ENCODE measurements at regions not wholly inside any gene's neighbourhood (a gene's known extent, or its start where the extent isn't known, plus 50 kb on each side); places are given as distances from the start of the nearest gene placed in this dataset.
"Not testable (repeated sequence)": the region's sequence is repeated elsewhere in the genome, so short reads cannot be mapped to it uniquely, and the experiment has no call there.

- no peak for DNase-seq
Observed at GRCh38 chr2:134041877-134042276, 212.0 kb upstream of the MGAT5 start.

- not testable (repeated sequence) for DNase-seq
Observed at GRCh38 chr2:134043028-134043427, 210.8 kb upstream of the MGAT5 start.

DNA sequence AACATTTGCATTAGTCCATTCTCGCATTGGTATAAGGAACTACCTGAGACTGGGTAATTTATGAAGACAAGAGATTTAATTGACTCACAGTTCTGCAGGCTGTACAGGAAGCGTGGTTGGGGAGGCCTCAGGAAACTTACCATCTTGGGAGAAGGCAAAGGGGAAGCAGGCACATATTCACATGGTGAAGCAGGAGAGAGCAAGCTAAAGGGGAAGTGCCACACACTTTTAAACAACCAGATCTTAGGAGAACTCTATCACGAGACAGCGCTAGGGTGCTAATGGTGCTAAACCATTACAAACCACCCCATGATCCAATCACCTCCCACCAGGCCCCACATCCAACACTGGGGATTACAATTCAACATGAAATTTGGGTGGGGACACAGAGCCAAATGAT lies 201.7 kb upstream of the MGAT5 start:
- no peak for DNase-seq

DNA sequence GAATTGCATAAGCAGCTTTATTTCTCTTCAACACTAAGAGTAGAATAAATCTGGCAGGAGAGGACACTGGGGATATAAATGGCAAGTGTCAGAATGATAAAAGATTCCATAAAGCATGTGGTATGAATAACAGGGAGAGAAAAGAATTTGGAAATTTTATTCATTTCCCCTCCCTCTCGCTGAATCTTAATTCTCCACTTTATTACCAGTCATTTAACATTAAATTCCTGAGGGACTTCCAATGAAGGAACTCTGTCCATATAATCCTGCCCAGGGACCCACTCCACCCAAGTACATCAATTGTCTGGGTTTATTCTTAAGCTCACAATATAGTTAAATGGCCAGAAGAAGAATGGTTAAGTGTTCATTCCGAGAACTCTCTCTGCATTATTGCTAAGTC lies 197.7 kb upstream of the MGAT5 start:
- no peak for DNase-seq

- not testable (repeated sequence) for DNase-seq
Observed at GRCh38 chr2:134061066-134061465, 192.8 kb upstream of the MGAT5 start.

DNA sequence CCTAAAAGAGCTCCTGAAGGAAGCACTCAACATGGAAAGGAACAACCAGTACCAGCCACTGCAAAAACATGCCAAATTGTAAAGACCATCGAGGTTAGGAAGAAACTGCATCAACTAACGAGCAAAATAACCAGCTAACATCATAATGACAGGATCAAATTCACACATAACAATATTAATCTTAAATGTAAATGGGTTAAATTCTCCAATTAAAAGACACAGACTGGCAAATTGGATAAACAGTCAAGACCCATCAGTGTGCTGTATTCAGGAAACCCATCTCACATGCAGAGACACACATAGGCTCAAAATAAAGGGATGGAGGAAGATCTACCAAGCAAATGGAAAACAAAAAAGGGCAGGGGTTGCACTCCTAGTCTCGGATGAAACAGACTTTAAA lies 191.6 kb upstream of the MGAT5 start:
- DNase-seq: not testable (repeated sequence)

- not testable (repeated sequence) for DNase-seq
Observed at GRCh38 chr2:134063916-134064315, 190.0 kb upstream of the MGAT5 start.

GRCh38 chr2:134070281-134070741 lies 183.6 kb upstream of the MGAT5 start:
- no peak for DNase-seq

- DNase-seq: no peak
Observed at GRCh38 chr2:134072341-134072740, 181.5 kb upstream of the MGAT5 start.

DNA sequence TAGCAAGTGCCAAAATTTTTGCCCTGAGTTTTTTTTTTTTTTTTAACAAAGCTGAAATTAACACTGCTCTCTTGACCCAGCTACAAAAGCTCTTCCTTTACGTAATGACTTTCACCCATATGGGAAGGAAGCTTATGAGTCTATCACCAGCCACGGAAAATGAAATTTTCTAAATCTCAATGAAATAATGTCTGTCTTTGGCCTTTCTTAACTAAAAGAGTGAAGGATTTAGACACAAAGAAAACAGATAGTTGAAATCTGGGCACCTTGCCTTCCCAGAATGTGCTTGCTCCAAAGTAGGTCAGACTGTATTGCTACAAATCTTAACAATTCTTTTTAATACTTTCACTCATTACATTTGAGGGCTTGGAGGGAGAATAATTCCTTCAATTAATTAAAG lies 180.8 kb upstream of the MGAT5 start:
- DNase-seq: no peak

- DNase-seq: no peak
Observed at GRCh38 chr2:134074619-134075018, 179.3 kb upstream of the MGAT5 start.

- no peak for DNase-seq
Observed at GRCh38 chr2:134075204-134075603, 178.7 kb upstream of the MGAT5 start.

GRCh38 chr2:134078354-134078753 lies 175.5 kb upstream of the MGAT5 start:
- DNase-seq: no peak

DNA sequence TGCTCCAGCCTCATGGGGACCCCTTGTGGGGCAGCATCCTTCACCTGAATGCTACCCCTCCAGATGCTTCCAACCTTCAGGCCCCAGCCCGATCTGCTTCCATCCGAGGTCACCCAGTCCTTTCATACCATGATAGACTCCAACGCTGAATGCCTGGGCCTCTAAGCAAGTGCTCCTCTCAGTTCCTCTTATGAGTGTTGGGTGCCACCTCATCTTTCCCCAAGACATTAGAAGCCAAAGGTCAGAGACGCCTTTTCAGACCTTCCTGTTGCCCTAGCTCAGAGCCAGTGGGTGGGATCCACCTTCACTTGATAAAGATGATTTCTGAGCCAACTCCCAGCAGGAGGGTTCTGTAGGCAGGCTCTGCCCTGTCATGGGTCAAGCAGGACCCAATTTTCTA lies 174.5 kb upstream of the MGAT5 start:
- DNase-seq: no peak

DNA sequence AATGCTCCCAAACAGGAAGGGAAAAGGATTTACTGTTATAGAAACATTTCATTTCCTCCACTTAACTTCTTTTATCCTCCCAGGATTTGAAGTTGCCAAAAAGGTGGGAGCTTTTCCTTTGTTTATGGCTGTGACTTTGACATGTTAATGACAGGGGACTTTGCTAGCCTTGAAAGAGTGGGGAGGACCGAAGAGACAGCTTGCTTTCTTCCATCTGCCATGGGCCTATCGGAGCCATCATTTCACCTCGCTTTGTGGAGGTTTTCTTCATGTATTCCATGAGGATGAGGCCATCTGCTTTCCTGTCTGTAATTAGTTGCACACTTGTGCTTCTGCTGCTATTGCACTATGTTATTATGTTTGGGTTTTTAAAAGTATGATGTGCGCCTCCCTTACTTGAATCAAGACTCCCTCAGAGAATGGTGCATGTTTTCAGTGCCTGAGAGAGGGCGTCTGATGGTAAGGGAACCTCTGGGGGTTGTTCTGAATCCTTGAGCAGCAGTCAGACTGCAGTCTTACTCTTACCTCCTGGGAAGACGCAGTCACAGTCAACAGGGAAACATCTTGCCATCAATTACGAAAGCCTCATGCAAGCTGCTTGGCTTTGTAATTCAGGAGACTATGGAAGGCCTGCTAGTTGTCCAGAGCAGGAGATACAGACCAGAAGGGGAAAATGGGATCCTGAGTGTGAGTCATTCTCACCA lies 173.3 kb upstream of the MGAT5 start:
- DNase-seq: no peak

GRCh38 chr2:134081238-134081938 lies 172.5 kb upstream of the MGAT5 start:
- no peak for DNase-seq

- no peak for DNase-seq
Observed at GRCh38 chr2:134083548-134083947, 170.3 kb upstream of the MGAT5 start.

- no peak for DNase-seq
Observed at GRCh38 chr2:134086594-134087219, 167.2 kb upstream of the MGAT5 start.

GRCh38 chr2:134087371-134087921 lies 166.4 kb upstream of the MGAT5 start:
- no peak for DNase-seq

- DNase-seq: no peak
Observed at GRCh38 chr2:134089454-134089853, 164.4 kb upstream of the MGAT5 start.

DNA sequence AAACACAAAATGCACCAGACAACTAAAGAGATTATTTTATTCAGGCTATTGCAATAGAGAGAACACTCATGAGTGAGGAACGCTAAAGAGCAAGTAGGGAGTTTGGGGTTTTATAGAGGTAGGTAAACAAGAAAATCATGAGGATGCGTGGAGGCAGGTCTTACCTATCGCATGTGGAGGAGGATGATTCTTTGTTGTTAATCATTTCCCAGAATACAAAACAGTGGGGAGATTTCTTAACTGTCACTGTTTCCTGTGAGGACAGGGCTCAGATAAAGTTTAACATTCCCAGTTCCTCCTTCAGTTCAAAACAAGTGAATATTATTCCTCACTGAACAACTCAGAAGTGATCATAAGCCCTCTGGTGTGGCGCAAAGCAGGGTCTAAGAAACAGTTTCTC lies 156.1 kb upstream of the MGAT5 start:
- no peak for DNase-seq

- DNase-seq: no peak
Observed at GRCh38 chr2:134098321-134098720, 155.6 kb upstream of the MGAT5 start.

GRCh38 chr2:134099273-134099672 lies 154.6 kb upstream of the MGAT5 start:
- DNase-seq: no peak

DNA sequence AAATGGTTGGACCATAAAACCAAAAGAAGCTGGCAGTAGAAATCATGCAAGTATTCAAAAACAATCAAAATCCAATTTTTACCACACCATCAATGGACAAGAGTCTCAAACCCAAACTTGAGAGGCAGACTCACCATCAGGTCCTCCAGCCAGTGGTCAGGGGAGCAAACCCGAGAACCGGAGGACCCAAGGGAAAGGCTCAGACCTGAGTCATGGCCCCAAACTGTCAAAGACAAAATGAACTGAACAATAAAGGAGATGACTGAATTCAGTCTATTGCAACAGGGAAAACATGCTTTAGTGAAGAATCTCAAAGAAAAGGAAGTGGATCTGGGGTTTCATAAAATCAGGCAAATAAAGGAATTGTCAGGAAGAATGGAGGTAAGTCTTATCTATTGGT lies 150.7 kb upstream of the MGAT5 start:
- no peak for DNase-seq

Data from NCI-H187 treated with DMSO at 0.1 percent for 48 hours (cell line).